Hepatocyte (in vitro differentiated cells): ENCODE measurements at regions not wholly inside any gene's neighbourhood (a gene's known extent, or its start where the extent isn't known, plus 50 kb on each side); places are given as distances from the start of the nearest gene placed in this dataset.
"Not testable (repeated sequence)": the region's sequence is repeated elsewhere in the genome, so short reads cannot be mapped to it uniquely, and the experiment has no call there.

Source experiments
- CTCF ChIP-seq: fragments of 200-600 bp; sonication (generic); IDR thresholded peaks from 2 replicates; pipeline ENCODE4 v1.5.1; 2016; ENCODE audit warnings: antibody characterized with exemption, mild to moderate bottlenecking; ENCODE audit not compliant: poor library complexity
- EZH2phosphoT487 ChIP-seq: fragments of 200-600 bp; sonication (generic); IDR thresholded peaks from one replicate; pipeline ENCODE4 v1.6.1; 2018; ENCODE audit warnings: antibody characterized with exemption, mild to moderate bottlenecking, low read depth, moderate library complexity; ENCODE audit not compliant: unreplicated experiment, severe bottlenecking

DNA sequence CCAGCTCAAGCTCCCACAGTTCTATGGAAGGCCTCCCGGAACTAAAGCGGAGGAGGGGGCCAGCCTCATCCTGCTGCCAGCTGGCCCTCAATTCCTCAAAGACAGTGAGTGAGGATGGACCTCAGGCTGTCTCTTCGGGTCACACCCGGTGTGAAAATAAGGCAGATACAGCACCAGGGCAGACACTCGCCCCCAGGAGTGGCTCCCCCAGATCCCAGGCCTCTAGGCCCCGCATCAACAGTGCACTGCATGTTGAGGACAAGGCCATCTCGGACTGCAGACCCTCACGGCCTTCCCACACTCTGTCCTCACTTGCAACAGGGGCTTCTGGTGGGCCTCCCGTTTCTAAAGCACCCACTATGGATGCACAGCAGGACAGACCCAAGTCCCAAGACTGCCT is 239.2 kb upstream of the ZNF322 start:
- TF ChIP-seq CTCF, EZH2phosphoT487: not testable (repeated sequence)
